Breast epithelium (tissue), 3 donors: ENCODE measurements at regions not wholly inside any gene's neighbourhood (a gene's known extent, or its start where the extent isn't known, plus 50 kb on each side); places are given as distances from the start of the nearest gene placed in this dataset.

ENCODE experiments used
- CTCF ChIP-seq, 3 donors: fragments of 450-650 bp; IDR thresholded peaks; one replicate each; pipeline ENCODE4 v1.5.1; 2016 to 2017; ENCODE audit warnings: antibody characterized with exemption in 3 of 3, mild to moderate bottlenecking in 3 of 3, moderate library complexity in 3 of 3
- POLR2A ChIP-seq: fragments of 450-650 bp; IDR thresholded peaks from one replicate; pipeline ENCODE4 v1.6.1; 2016; ENCODE audit warnings: antibody characterized with exemption, mild to moderate bottlenecking, moderate library complexity
- POLR2AphosphoS5 ChIP-seq, 3 donors: sonication (generic); formaldehyde crosslinking; IDR thresholded peaks; one replicate each; pipeline ENCODE4 v1.6.1; 2017; ENCODE audit warnings: antibody characterized with exemption in 3 of 3

- TF ChIP-seq CTCF (IDR thresholded peaks at IDR 0.05) (no peak), POLR2A (no peak), POLR2AphosphoS5 (IDR thresholded peaks at IDR 0.05) (no peak)
Observed at GRCh38 chr20:11366660-11367059, 551.0 kb upstream of the BTBD3 start.
